Caco-2 (cell line): ENCODE measurements at regions not wholly inside any gene's neighbourhood (a gene's known extent, or its start where the extent isn't known, plus 50 kb on each side); places are given as distances from the start of the nearest gene placed in this dataset.

Experiments
- BruUV-seq: library from RNA; stranded (reverse); fragments of 400-500 nt; replicated peaks from 2 replicates; lab custom pipeline; 2021; lab: Mats Ljungman, UMichigan
- CTCF ChIA-PET: fragments of 300-600 bp; sonication (Branson Sonifier 250); formaldehyde crosslinking; loops from one replicate; lab custom pipeline; 2022; ENCODE audit warnings: antibody characterized with exemption; lab: Charles Lee
- POLR2A ChIA-PET: fragments of 300-600 bp; sonication (Branson Sonifier 250); formaldehyde crosslinking; loops from one replicate; lab custom pipeline; 2022; ENCODE audit warnings: antibody characterized with exemption; lab: Charles Lee
- DNase-seq, 2 experiments: peaks; one replicate each; pipeline versions ENCODE4 v3.0.0 to v3.0.0-alpha.2; 2020 to 2022
- H3K27me3 ChIP-seq: replicated peaks from 2 replicates; pipeline ENCODE4 v1.6.0; 2011; ENCODE audit warnings: low read length; ENCODE audit not compliant: control insufficient read depth, insufficient read depth
- H3K36me3 ChIP-seq: 2 replicates; pipeline ENCODE4 v1.5.1; 2011; ENCODE audit warnings: low read length; ENCODE audit not compliant: control insufficient read depth, insufficient read depth
- H3K4me1 ChIP-seq: fragments of 250-450 bp; sonication (Bioruptor Pico); 2 replicates; pipeline ENCODE4 v1.5.1; 2020; ENCODE audit warnings: mild to moderate bottlenecking
- H3K4me3 ChIP-seq: 2 replicates; pipeline ENCODE4 v1.5.1; 2011; ENCODE audit warnings: low read depth, mild to moderate bottlenecking, control low read depth, low read length
- H3K9me3 ChIP-seq: fragments of 250-450 bp; sonication (Bioruptor Pico); 2 replicates; pipeline ENCODE4 v1.5.1; 2020; ENCODE audit warnings: mild to moderate bottlenecking, moderate library complexity
- H3K27ac Mint-ChIP-seq: one replicate; pipeline ENCODE4 v1.8.0; 2022; ENCODE audit warnings: mixed read lengths; ENCODE audit not compliant: unreplicated experiment
- H3K27me3 Mint-ChIP-seq: one replicate; pipeline ENCODE4 v1.8.0; 2022; ENCODE audit warnings: mixed read lengths; ENCODE audit not compliant: insufficient read depth, unreplicated experiment
- H3K36me3 Mint-ChIP-seq: one replicate; pipeline ENCODE4 v1.8.0; 2022; ENCODE audit warnings: mild to moderate bottlenecking, mixed read lengths; ENCODE audit not compliant: insufficient read depth, unreplicated experiment
- H3K4me1 Mint-ChIP-seq: one replicate; pipeline ENCODE4 v1.8.0; 2022; ENCODE audit warnings: low read depth, mixed read lengths; ENCODE audit not compliant: unreplicated experiment
- H3K4me3 Mint-ChIP-seq: one replicate; pipeline ENCODE4 v1.8.0; 2022; ENCODE audit warnings: mild to moderate bottlenecking, moderate library complexity, mixed read lengths; ENCODE audit not compliant: unreplicated experiment
- H3K9me3 Mint-ChIP-seq: one replicate; pipeline ENCODE4 v1.8.0; 2022; ENCODE audit warnings: mixed read lengths; ENCODE audit not compliant: unreplicated experiment
- intact Hi-C: fragments of 100-400 bp; cut with micrococcal nuclease; formaldehyde crosslinking; loops from one replicate; pipeline ENCODE4 v1.10.0; 2022; ENCODE audit not compliant: unreplicated experiment
- TF ChIP-seq, protein P1 (sequence below), 2 experiments: fragments of 200-600 bp in 1 of 2; IDR thresholded peaks; 1 replicate in 1 of 2; 2 replicates in 1 of 2; pipeline versions ENCODE4 v1.5.1 to v1.8.0; 2011 to 2022; ENCODE audit warnings: antibody characterized with exemption in 1 of 2, control low read depth in 1 of 2, inconsistent platforms in 1 of 2, low read depth in 1 of 2, low read length in 1 of 2, mild to moderate bottlenecking in 1 of 2, moderate library complexity in 1 of 2; ENCODE audit not compliant: insufficient read depth in 1 of 2, severe bottlenecking in 1 of 2, unreplicated experiment in 1 of 2

DNA sequence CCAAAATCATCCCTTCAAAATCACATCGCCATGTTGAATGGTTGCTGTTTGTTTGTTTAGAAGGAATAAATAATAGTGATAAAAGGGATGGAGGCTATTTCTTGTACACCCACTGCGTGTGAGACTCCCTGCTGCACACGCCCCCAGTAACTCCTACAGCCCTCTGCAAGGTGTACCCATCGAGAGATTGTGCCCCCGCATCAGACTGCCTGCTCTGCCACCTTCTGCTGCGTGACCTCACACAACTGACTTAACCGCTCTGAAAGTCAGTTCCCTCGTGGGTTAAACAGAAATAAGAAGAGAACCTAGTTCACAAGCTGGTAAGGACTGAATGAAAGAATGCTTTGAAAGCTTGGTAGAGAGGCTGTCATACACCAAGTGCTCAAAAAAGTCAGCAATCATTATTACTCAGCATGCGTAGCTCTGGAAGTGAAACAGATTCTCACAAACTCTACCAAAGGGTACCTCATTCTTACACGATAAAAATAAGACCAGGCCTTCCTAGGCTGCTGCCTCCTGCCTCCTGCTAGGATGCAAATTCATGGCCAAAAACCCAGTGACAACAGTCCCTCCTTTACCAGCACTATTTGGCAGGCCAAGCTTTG lies 147.1 kb downstream of the CPEB2 start:
- CTCF ChIA-PET, result no interaction called here
- DNase-seq, result no peak
- POLR2A ChIA-PET, result no interaction called here
- Histone ChIP-seq H3K4me1 (no peaks in the 10 kb centered on the region), H3K4me3 (no peak overlapping the region), H3K9me3 (no peaks in the 10 kb centered on the region), H3K36me3 (no peaks in the 10 kb centered on the region), H3K27me3 (no peaks in the 10 kb centered on the region)
- no peaks in the 10 kb centered on the region for H3K9me3 Mint-ChIP-seq
- TF ChIP-seq, protein P1, sequence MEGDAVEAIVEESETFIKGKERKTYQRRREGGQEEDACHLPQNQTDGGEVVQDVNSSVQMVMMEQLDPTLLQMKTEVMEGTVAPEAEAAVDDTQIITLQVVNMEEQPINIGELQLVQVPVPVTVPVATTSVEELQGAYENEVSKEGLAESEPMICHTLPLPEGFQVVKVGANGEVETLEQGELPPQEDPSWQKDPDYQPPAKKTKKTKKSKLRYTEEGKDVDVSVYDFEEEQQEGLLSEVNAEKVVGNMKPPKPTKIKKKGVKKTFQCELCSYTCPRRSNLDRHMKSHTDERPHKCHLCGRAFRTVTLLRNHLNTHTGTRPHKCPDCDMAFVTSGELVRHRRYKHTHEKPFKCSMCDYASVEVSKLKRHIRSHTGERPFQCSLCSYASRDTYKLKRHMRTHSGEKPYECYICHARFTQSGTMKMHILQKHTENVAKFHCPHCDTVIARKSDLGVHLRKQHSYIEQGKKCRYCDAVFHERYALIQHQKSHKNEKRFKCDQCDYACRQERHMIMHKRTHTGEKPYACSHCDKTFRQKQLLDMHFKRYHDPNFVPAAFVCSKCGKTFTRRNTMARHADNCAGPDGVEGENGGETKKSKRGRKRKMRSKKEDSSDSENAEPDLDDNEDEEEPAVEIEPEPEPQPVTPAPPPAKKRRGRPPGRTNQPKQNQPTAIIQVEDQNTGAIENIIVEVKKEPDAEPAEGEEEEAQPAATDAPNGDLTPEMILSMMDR (IDR thresholded peaks at IDR 0.05; ENCODE audit: insufficient read depth in 1 of 2, low read depth in 1 of 2, low read length in 1 of 2, severe bottlenecking in 1 of 2, unreplicated experiment in 1 of 2), result no peak
- no peak overlapping the region for H3K4me3 Mint-ChIP-seq
- H3K27ac Mint-ChIP-seq, result no peak overlapping the region
- intact Hi-C loops, result no loop called here
- H3K36me3 Mint-ChIP-seq, result no peaks in the 10 kb centered on the region
- no TSS peak for BruUV-seq
- no peaks in the 10 kb centered on the region for H3K27me3 Mint-ChIP-seq
- no peaks in the 10 kb centered on the region for H3K4me1 Mint-ChIP-seq

DNA sequence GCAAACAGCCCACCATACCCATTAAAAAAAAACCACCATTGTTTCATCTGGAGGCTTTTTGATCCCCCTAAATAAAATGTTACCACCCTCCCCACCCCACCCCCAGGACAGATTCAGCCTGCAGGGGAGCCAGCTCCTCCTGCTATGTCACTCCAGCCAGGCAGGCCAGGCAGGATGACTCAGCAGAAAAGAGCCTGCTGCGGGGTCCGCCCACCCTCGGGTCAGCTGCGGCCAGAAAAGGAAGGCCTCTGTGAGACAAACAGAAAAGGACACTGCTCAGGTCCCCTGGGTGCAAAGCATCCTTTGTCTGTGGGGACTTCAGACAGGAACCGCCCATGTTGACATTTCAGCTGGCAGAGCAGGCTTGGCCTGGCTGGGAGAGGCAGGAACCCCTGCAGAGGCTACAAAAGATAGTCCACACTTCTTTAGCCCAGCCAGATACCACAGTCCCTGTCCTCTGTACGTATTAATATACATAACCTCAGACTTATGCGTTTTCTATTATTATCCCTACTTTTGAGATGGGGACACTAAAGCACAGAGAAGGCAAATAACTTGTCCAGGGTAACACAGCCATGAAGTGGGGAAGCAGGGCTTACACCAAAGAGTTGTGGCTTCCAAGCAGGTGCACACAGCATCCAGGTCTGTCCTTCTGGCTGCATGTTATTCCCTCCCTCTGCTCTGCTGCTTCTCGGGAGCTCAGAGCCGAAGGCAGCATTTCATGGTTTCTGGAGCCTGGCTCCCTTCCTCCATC lies 147.7 kb downstream of the CPEB2 start:
- Histone ChIP-seq H3K27me3 (no peaks in the 10 kb centered on the region), H3K4me1 (no peaks in the 10 kb centered on the region), H3K9me3 (no peaks in the 10 kb centered on the region), H3K4me3 (no peak overlapping the region), H3K36me3 (no peaks in the 10 kb centered on the region)
- H3K4me1 Mint-ChIP-seq, result no peaks in the 10 kb centered on the region
- H3K36me3 Mint-ChIP-seq, result no peaks in the 10 kb centered on the region
- CTCF ChIA-PET, result no interaction called here
- no peak overlapping the region for H3K27ac Mint-ChIP-seq
- no peaks in the 10 kb centered on the region for H3K27me3 Mint-ChIP-seq
- BruUV-seq, result no TSS peak
- TF ChIP-seq, protein P1 (IDR thresholded peaks at IDR 0.05; ENCODE audit: insufficient read depth in 1 of 2, low read depth in 1 of 2, low read length in 1 of 2, severe bottlenecking in 1 of 2, unreplicated experiment in 1 of 2), result no peak
- H3K4me3 Mint-ChIP-seq, result no peak overlapping the region
- intact Hi-C loops, result no loop called here
- peak; percentile 5 to 38 for DNase-seq
- H3K9me3 Mint-ChIP-seq, result no peaks in the 10 kb centered on the region
- POLR2A ChIA-PET, result no interaction called here

- no TSS peak for BruUV-seq
- Mint-ChIP-seq H3K27ac (no peak overlapping the region), H3K4me1 (no peaks in the 10 kb centered on the region), H3K36me3 (no peaks in the 10 kb centered on the region), H3K4me3 (no peak overlapping the region), H3K27me3 (no peaks in the 10 kb centered on the region), H3K9me3 (no peaks in the 10 kb centered on the region)
- ChIA-PET POLR2A (no interaction called here), CTCF (no interaction called here)
- no peaks in the 10 kb centered on the region for H3K36me3 ChIP-seq
- H3K4me1 ChIP-seq, result no peaks in the 10 kb centered on the region
- H3K27me3 ChIP-seq, result no peaks in the 10 kb centered on the region
- TF ChIP-seq, protein P1 (IDR thresholded peaks at IDR 0.05; ENCODE audit: insufficient read depth in 1 of 2, low read depth in 1 of 2, low read length in 1 of 2, severe bottlenecking in 1 of 2, unreplicated experiment in 1 of 2), result no peak
- no peak overlapping the region for H3K4me3 ChIP-seq
- no peak for DNase-seq
- no peaks in the 10 kb centered on the region for H3K9me3 ChIP-seq
- intact Hi-C loops, result no loop called here
Measured at GRCh38 chr4:15150631-15151030, 148.3 kb downstream of the CPEB2 start.
